K562 (cell line): ENCODE measurements at regions not wholly inside any gene's neighbourhood (a gene's known extent, or its start where the extent isn't known, plus 50 kb on each side); places are given as distances from the start of the nearest gene placed in this dataset.

Experiments used
- CBFA2T3 ChIP-seq: fragments of 450-650 bp; IDR thresholded peaks from 2 replicates; pipeline ENCODE4 v1.6.1; 2017
- CHCHD3 ChIP-seq: fragments of 250-450 bp; sonication (Bioruptor Pico); IDR thresholded peaks from 2 replicates; pipeline ENCODE4 v2.1.2; 2022; ENCODE audit warnings: mild to moderate bottlenecking
- CHD2 ChIP-seq: IDR thresholded peaks from 2 replicates; pipeline ENCODE4 v1.6.1; 2011; ENCODE audit warnings: low read depth, low read length
- EGR1 ChIP-seq: fragments of 450-650 bp; conservative IDR thresholded peaks from 2 replicates; pipeline ENCODE4 v1.6.1; 2017; ENCODE audit warnings: mild to moderate bottlenecking
- ESRRA ChIP-seq: fragments of 450-650 bp; IDR thresholded peaks from 2 replicates; pipeline ENCODE4 v1.6.1; 2014; ENCODE audit warnings: low read depth, mild to moderate bottlenecking, moderate library complexity, borderline replicate concordance
- GATAD2B ChIP-seq: fragments of 450-650 bp; IDR thresholded peaks from 2 replicates; pipeline ENCODE4 v1.6.1; 2017; ENCODE audit warnings: mild to moderate bottlenecking, borderline replicate concordance
- HMG20A ChIP-seq: fragments of 450-650 bp; formaldehyde crosslinking; conservative IDR thresholded peaks from 2 replicates; pipeline ENCODE4 v1.4.0; 2020; ENCODE audit warnings: mild to moderate bottlenecking, mixed read lengths
- KHSRP ChIP-seq: fragments of 450-650 bp; IDR thresholded peaks from 2 replicates; pipeline ENCODE4 v1.6.1; 2017
- KLF1 ChIP-seq: fragments of 450-650 bp; IDR thresholded peaks from 2 replicates; pipeline ENCODE4 v1.6.1; 2016; ENCODE audit warnings: missing genetic modification characterization, missing compliant biosample characterization
- KLF16 ChIP-seq: IDR thresholded peaks from 2 replicates; pipeline ENCODE4 v1.6.1; 2016; ENCODE audit warnings: antibody characterized with exemption
- NELFE ChIP-seq: IDR thresholded peaks from 2 replicates; pipeline ENCODE4 v1.6.1; 2011; ENCODE audit warnings: mild to moderate bottlenecking; ENCODE audit not compliant: insufficient read depth, insufficient read length
- NFIC ChIP-seq: fragments of 450-650 bp; IDR thresholded peaks from 2 replicates; pipeline ENCODE4 v1.6.1; 2017; ENCODE audit warnings: mild to moderate bottlenecking, inconsistent platforms
- POLR2H ChIP-seq: IDR thresholded peaks from 2 replicates; pipeline ENCODE4 v1.6.1; 2016; ENCODE audit warnings: missing genetic modification characterization, low read depth, mild to moderate bottlenecking, control low read depth, missing compliant biosample characterization, moderate library complexity
- RBFOX2 ChIP-seq: fragments of 200-400 bp; formaldehyde crosslinking; IDR thresholded peaks from 2 replicates; pipeline ENCODE4 v1.6.1; 2017; ENCODE audit warnings: low read depth, mild to moderate bottlenecking, low read length, moderate library complexity
- SMARCB1 ChIP-seq: IDR thresholded peaks from 2 replicates; pipeline ENCODE4 v1.6.1; 2011; ENCODE audit warnings: improper control_type of control experiment, low read depth; ENCODE audit not compliant: insufficient read length
- U2AF1 ChIP-seq: fragments of 200-400 bp; formaldehyde crosslinking; optimal IDR thresholded peaks from 2 replicates; pipeline ENCODE3; 2017; ENCODE audit warnings: mild to moderate bottlenecking, low read depth, low read length, moderate library complexity
- YY1 ChIP-seq, 3 experiments: IDR thresholded peaks; 2 replicates each; pipeline ENCODE4 v1.6.1; 2011; ENCODE audit warnings: low read length in 2 of 3, mild to moderate bottlenecking in 2 of 3, moderate library complexity in 2 of 3, borderline replicate concordance in 1 of 3, control low read depth in 1 of 3, low read depth in 1 of 3; ENCODE audit not compliant: insufficient read depth in 3 of 3, insufficient replicate concordance in 2 of 3, control insufficient read depth in 1 of 3, insufficient read length in 1 of 3; ENCODE audit errors: extremely low read depth in 1 of 3
- ZFX ChIP-seq: sonication (generic); formaldehyde crosslinking; IDR thresholded peaks from 2 replicates; pipeline ENCODE4 v1.8.0; 2022; ENCODE audit warnings: mild to moderate bottlenecking, missing genetic modification reagents, moderate library complexity
- ZNF3 ChIP-seq: fragments of 250-450 bp; sonication (Bioruptor Pico); IDR thresholded peaks from 2 replicates; pipeline ENCODE4 v1.5.0; 2021; ENCODE audit warnings: mild to moderate bottlenecking, moderate library complexity
- ZNF316 ChIP-seq: fragments of 450-650 bp; IDR thresholded peaks from 2 replicates; pipeline ENCODE4 v1.6.1; 2016
- ZNF445 ChIP-seq: fragments of 250-450 bp; sonication (Bioruptor Pico); IDR thresholded peaks from 2 replicates; pipeline ENCODE4 v1.4.0; 2020; ENCODE audit warnings: low read depth, mild to moderate bottlenecking, moderate library complexity
- ZNF57 ChIP-seq: fragments of 450-650 bp; formaldehyde crosslinking; IDR thresholded peaks from 2 replicates; pipeline ENCODE4 v1.4.0; 2020; ENCODE audit warnings: mild to moderate bottlenecking, moderate library complexity
- ZNF77 ChIP-seq: fragments of 250-450 bp; sonication (Bioruptor Pico); IDR thresholded peaks from 2 replicates; pipeline ENCODE4 v1.5.0; 2020
- ZNF79 ChIP-seq: fragments of 250-450 bp; sonication (Bioruptor Pico); IDR thresholded peaks from 2 replicates; pipeline ENCODE4 v1.4.0; 2020; ENCODE audit warnings: low read depth, mild to moderate bottlenecking, moderate library complexity
- TF ChIP-seq, protein P1 (sequence below): fragments of 150-350 bp; conservative IDR thresholded peaks from 2 replicates; pipeline ENCODE4 v1.6.1; 2014; ENCODE audit warnings: low read length
- TF ChIP-seq, protein P2 (sequence below): sonication (generic); formaldehyde crosslinking; IDR thresholded peaks from 2 replicates; pipeline ENCODE4 v1.8.0; 2022; ENCODE audit warnings: mild to moderate bottlenecking, missing genetic modification reagents, borderline replicate concordance
- TF ChIP-seq, protein P3 (sequence below): fragments of 450-650 bp; IDR thresholded peaks from 2 replicates; pipeline ENCODE4 v1.6.1; 2016

DNA sequence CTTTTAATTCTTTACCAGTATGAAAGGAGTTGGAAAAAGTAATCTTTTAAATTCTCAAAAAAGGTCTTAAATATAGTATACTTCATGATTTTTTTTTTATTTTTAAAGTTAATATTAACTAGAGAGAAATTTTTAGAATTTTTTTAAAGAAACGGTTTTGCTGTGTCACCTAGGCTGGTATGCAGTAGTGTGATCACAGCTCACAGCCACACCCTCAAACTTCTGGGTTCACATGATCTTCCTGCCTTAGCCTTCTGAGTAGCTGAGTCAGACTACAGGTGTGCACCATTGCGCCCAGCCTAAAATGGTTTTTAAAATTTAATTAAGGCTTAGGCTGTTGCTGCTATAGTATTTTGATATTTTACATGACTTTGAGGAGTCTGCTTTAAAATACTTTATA, 52.4 kb downstream of the TLCD4 start (continued):
- TF ChIP-seq, protein P1, sequence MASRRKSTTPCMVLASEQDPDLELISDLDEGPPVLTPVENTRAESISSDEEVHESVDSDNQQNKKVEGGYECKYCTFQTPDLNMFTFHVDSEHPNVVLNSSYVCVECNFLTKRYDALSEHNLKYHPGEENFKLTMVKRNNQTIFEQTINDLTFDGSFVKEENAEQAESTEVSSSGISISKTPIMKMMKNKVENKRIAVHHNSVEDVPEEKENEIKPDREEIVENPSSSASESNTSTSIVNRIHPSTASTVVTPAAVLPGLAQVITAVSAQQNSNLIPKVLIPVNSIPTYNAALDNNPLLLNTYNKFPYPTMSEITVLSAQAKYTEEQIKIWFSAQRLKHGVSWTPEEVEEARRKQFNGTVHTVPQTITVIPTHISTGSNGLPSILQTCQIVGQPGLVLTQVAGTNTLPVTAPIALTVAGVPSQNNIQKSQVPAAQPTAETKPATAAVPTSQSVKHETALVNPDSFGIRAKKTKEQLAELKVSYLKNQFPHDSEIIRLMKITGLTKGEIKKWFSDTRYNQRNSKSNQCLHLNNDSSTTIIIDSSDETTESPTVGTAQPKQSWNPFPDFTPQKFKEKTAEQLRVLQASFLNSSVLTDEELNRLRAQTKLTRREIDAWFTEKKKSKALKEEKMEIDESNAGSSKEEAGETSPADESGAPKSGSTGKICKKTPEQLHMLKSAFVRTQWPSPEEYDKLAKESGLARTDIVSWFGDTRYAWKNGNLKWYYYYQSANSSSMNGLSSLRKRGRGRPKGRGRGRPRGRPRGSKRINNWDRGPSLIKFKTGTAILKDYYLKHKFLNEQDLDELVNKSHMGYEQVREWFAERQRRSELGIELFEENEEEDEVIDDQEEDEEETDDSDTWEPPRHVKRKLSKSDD: no peak
- TF ChIP-seq EGR1 (no peak), KLF16 (peak; percentile 64; the same call in 1 of the 2 replicates), CHCHD3 (no peak), ZNF77 (CRISPR knock-in tag) (no peak), ZNF316 (peak; percentile 90), NELFE (no peak), NFIC (peak; percentile 49; the same call in 1 of the 2 replicates), CBFA2T3 (peak; percentile 90), ESRRA (no peak), ZFX (CRISPR knock-in tag) (no peak), SMARCB1 (peak; percentile 94), RBFOX2 (no peak), GATAD2B (no peak), ZNF3 (CRISPR knock-in tag) (no peak), ZNF445 (CRISPR knock-in tag) (no peak), KLF1 (tag) (peak; percentile 60; the same call in 1 of the 2 replicates), ZNF57 (CRISPR knock-in tag) (no peak), ZNF79 (CRISPR knock-in tag) (no peak), U2AF1 (no peak), KHSRP (no peak), CHD2 (no peak), POLR2H (tag) (0 out of 2 replicates have a peak, but pooled peaks have one; percentile 23), HMG20A (no peak), YY1 (IDR thresholded peaks at IDR 0.05; ENCODE audit: borderline replicate concordance in 1 of 3, control insufficient read depth in 1 of 3, extremely low read depth in 1 of 3, insufficient read depth in 3 of 3, insufficient read length in 1 of 3, insufficient replicate concordance in 2 of 3, low read depth in 1 of 3, low read length in 2 of 3) (no peak)
- TF ChIP-seq, protein P2, sequence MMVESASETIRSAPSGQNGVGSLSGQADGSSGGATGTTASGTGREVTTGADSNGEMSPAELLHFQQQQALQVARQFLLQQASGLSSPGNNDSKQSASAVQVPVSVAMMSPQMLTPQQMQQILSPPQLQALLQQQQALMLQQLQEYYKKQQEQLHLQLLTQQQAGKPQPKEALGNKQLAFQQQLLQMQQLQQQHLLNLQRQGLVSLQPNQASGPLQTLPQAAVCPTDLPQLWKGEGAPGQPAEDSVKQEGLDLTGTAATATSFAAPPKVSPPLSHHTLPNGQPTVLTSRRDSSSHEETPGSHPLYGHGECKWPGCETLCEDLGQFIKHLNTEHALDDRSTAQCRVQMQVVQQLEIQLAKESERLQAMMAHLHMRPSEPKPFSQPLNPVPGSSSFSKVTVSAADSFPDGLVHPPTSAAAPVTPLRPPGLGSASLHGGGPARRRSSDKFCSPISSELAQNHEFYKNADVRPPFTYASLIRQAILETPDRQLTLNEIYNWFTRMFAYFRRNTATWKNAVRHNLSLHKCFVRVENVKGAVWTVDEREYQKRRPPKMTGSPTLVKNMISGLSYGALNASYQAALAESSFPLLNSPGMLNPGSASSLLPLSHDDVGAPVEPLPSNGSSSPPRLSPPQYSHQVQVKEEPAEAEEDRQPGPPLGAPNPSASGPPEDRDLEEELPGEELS (CRISPR knock-in tag): no peak
- TF ChIP-seq, protein P3, sequence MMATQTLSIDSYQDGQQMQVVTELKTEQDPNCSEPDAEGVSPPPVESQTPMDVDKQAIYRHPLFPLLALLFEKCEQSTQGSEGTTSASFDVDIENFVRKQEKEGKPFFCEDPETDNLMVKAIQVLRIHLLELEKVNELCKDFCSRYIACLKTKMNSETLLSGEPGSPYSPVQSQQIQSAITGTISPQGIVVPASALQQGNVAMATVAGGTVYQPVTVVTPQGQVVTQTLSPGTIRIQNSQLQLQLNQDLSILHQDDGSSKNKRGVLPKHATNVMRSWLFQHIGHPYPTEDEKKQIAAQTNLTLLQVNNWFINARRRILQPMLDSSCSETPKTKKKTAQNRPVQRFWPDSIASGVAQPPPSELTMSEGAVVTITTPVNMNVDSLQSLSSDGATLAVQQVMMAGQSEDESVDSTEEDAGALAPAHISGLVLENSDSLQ: no peak
